ENCODE measurements at regions not wholly inside any gene's neighbourhood (a gene's known extent, or its start where the extent isn't known, plus 50 kb on each side); places are given as distances from the start of the nearest gene placed in this dataset.

GRCh38 chr7:156096771-156097538, 284.7 kb upstream of the SHH start:
- Mint-ChIP-seq H3K27ac (no peak overlapping the region), H3K36me3 (no peaks in the 10 kb centered on the region), H3K4me1 (no peaks in the 10 kb centered on the region), H3K9me3 (no peaks in the 10 kb centered on the region), H3K27me3 (ENCODE audit: low read depth in 2 of 2) (no peaks in the 10 kb centered on the region), H3K4me3 (no peak overlapping the region)
- H3K4me3 ChIP-seq (ENCODE audit: low read length): no peak overlapping the region
- no peaks in the 10 kb centered on the region for H3K4me1 ChIP-seq (ENCODE audit: control insufficient read depth, insufficient read depth, low read length)
- H3K27ac ChIP-seq (ENCODE audit: low read length): no peak overlapping the region
- ATAC-seq: no peak
- no peaks in the 10 kb centered on the region for H3K9me3 ChIP-seq (ENCODE audit: control insufficient read depth, insufficient read depth, low read length)
- WGBS (ENCODE audit: insufficient coverage): 66% methylated on average over 20 of the region's 20 CpGs
- intact Hi-C loops (cut with micrococcal nuclease): no loop called here
- TF ChIP-seq CTCF (IDR thresholded peaks at IDR 0.05): no peak
- no peaks in the 10 kb centered on the region for H3K27me3 ChIP-seq (ENCODE audit: control insufficient read depth, insufficient read depth, low read length)
- peak in 1 of 2 donors; percentile 40 for DNase-seq
- H3K36me3 ChIP-seq (ENCODE audit: control insufficient read depth, insufficient read depth, low read length): no peaks in the 10 kb centered on the region

GRCh38 chr7:156095908-156096539, 283.8 kb upstream of the SHH start:
- intact Hi-C loops (cut with micrococcal nuclease): no loop called here
- no peak overlapping the region for H3K27ac Mint-ChIP-seq
- H3K36me3 Mint-ChIP-seq: no peaks in the 10 kb centered on the region
- TF ChIP-seq CTCF (IDR thresholded peaks at IDR 0.05): no peak
- no peak overlapping the region for H3K4me3 Mint-ChIP-seq
- no peaks in the 10 kb centered on the region for H3K36me3 ChIP-seq (ENCODE audit: control insufficient read depth, insufficient read depth, low read length)
- DNase-seq: peak in 1 of 2 donors; percentile 39
- H3K4me3 ChIP-seq (ENCODE audit: low read length): no peak overlapping the region
- H3K4me1 Mint-ChIP-seq: no peaks in the 10 kb centered on the region
- H3K27me3 Mint-ChIP-seq (ENCODE audit: low read depth in 2 of 2): peaks cover 0 to 2% of the 10 kb centered on the region in 2 donors
- no peaks in the 10 kb centered on the region for H3K9me3 Mint-ChIP-seq
- 24% methylated on average over 9 of the region's 9 CpGs for WGBS (ENCODE audit: insufficient coverage)
- ATAC-seq: no peak
- no peaks in the 10 kb centered on the region for H3K27me3 ChIP-seq (ENCODE audit: control insufficient read depth, insufficient read depth, low read length)
- no peaks in the 10 kb centered on the region for H3K9me3 ChIP-seq (ENCODE audit: control insufficient read depth, insufficient read depth, low read length)
- H3K27ac ChIP-seq (ENCODE audit: low read length): no peak overlapping the region
- H3K4me1 ChIP-seq (ENCODE audit: control insufficient read depth, insufficient read depth, low read length): no peaks in the 10 kb centered on the region

GRCh38 chr7:156094350-156095146, 282.3 kb upstream of the SHH start:
- Histone ChIP-seq H3K9me3 (ENCODE audit: control insufficient read depth, insufficient read depth, low read length) (no peaks in the 10 kb centered on the region), H3K27ac (ENCODE audit: low read length) (no peak overlapping the region), H3K27me3 (ENCODE audit: control insufficient read depth, insufficient read depth, low read length) (no peaks in the 10 kb centered on the region), H3K36me3 (ENCODE audit: control insufficient read depth, insufficient read depth, low read length) (no peaks in the 10 kb centered on the region), H3K4me3 (ENCODE audit: low read length) (no peak overlapping the region), H3K4me1 (ENCODE audit: control insufficient read depth, insufficient read depth, low read length) (no peaks in the 10 kb centered on the region)
- DNase-seq (no peak), ATAC-seq (no peak)
- H3K36me3 Mint-ChIP-seq: no peaks in the 10 kb centered on the region
- H3K27ac Mint-ChIP-seq: no peak overlapping the region
- no peak for TF ChIP-seq CTCF (IDR thresholded peaks at IDR 0.05)
- peaks cover 0 to 4% of the 10 kb centered on the region in 2 donors for H3K27me3 Mint-ChIP-seq (ENCODE audit: low read depth in 2 of 2)
- intact Hi-C loops (cut with micrococcal nuclease): no loop called here
- H3K9me3 Mint-ChIP-seq: no peaks in the 10 kb centered on the region
- no peak overlapping the region for H3K4me3 Mint-ChIP-seq
- WGBS (ENCODE audit: insufficient coverage): 84% methylated on average over 14 of the region's 15 CpGs
- H3K4me1 Mint-ChIP-seq: no peaks in the 10 kb centered on the region

Data from natural killer cell (primary cell).